Prostate gland (tissue), 2 donors: ENCODE measurements at regions not wholly inside any gene's neighbourhood (a gene's known extent, or its start where the extent isn't known, plus 50 kb on each side); places are given as distances from the start of the nearest gene placed in this dataset.

Experiments used
- CTCF ChIP-seq, 4 experiments: fragments of 200-600 bp in 2 of 4; fragments of 450-650 bp in 2 of 4; sonication (generic) in 2 of 4; IDR thresholded peaks; 1 replicate in 3 of 4; 2 replicates in 1 of 4; pipeline ENCODE4 v1.5.1; 2016 to 2019; ENCODE audit warnings: antibody characterized with exemption in 4 of 4, mild to moderate bottlenecking in 2 of 4, moderate library complexity in 2 of 4
- POLR2A ChIP-seq: fragments of 450-650 bp; IDR thresholded peaks from one replicate; pipeline ENCODE4 v1.6.1; 2016; ENCODE audit warnings: antibody characterized with exemption, mild to moderate bottlenecking

GRCh38 chr12:131539381-131539780, 171.5 kb upstream of the SFSWAP start:
- TF ChIP-seq CTCF (IDR thresholded peaks at IDR 0.05) (no peak), POLR2A (no peak)
